Esophagus muscularis mucosa (tissue), 4 donors: ENCODE measurements at regions not wholly inside any gene's neighbourhood (a gene's known extent, or its start where the extent isn't known, plus 50 kb on each side); places are given as distances from the start of the nearest gene placed in this dataset.

Experiments
- DNase-seq: peaks from one replicate; pipeline ENCODE4 v3.0.0-alpha.2; 2017; ENCODE audit errors: extremely low spot score
- H3K27ac ChIP-seq, 4 donors: fragments of 200-600 bp; sonication (generic); replicated peaks in 1 of 4; 1 replicate in 3 of 4; 2 replicates in 1 of 4; pipeline ENCODE4 v1.5.1; 2016 to 2019; ENCODE audit warnings: mild to moderate bottlenecking in 1 of 4
- H3K27me3 ChIP-seq, 4 donors: fragments of 200-600 bp; sonication (generic); one replicate each; pipeline versions ENCODE4 v1.5.1 to v1.6.0; 2016 to 2019
- H3K36me3 ChIP-seq, 4 donors: fragments of 200-600 bp; sonication (generic); one replicate each; pipeline ENCODE4 v1.5.1; 2016 to 2019
- H3K4me1 ChIP-seq, 4 donors: fragments of 200-600 bp; sonication (generic); one replicate each; pipeline ENCODE4 v1.5.1; 2016 to 2019
- H3K4me3 ChIP-seq, 4 donors: fragments of 200-600 bp; sonication (generic); 1 replicate in 2 of 4; 2 replicates in 2 of 4; pipeline ENCODE4 v1.5.1; 2016 to 2019; ENCODE audit warnings: mild to moderate bottlenecking in 4 of 4, moderate library complexity in 1 of 4
- H3K9me3 ChIP-seq, 4 donors: fragments of 200-600 bp; sonication (generic); 1 replicate in 3 of 4; 2 replicates in 1 of 4; pipeline ENCODE4 v1.5.1; 2016 to 2019
- CTCF ChIP-seq, 3 experiments: fragments of 200-600 bp in 2 of 3; fragments of 450-650 bp in 1 of 3; sonication (generic) in 2 of 3; IDR thresholded peaks; one replicate each; pipeline ENCODE4 v1.5.1; 2017 to 2019; ENCODE audit warnings: antibody characterized with exemption in 3 of 3, mild to moderate bottlenecking in 2 of 3, moderate library complexity in 1 of 3
- EP300 ChIP-seq: sonication (generic); formaldehyde crosslinking; IDR thresholded peaks from one replicate; pipeline ENCODE4 v1.6.1; 2017; ENCODE audit warnings: antibody characterized with exemption
- POLR2A ChIP-seq: fragments of 450-650 bp; IDR thresholded peaks from one replicate; pipeline ENCODE4 v1.6.1; 2017; ENCODE audit warnings: antibody characterized with exemption, moderate library complexity, mild to moderate bottlenecking, low read depth
- POLR2AphosphoS5 ChIP-seq, 2 donors: sonication (generic); formaldehyde crosslinking; IDR thresholded peaks; one replicate each; pipeline ENCODE4 v1.6.1; 2017; ENCODE audit warnings: antibody characterized with exemption in 2 of 2
- WGBS: methylation state at CpG from one replicate; pipeline ENCODE4 v1.1.5; 2018; 5-methylcytosine and 5-hydroxymethylcytosine counted together
- intact Hi-C: fragments of 100-400 bp; cut with DNase I; formaldehyde crosslinking; loops from one replicate; pipeline ENCODE4 v1.15.1; 2023

GRCh38 chr4:15344041-15344440, 83.8 kb upstream of the C1QTNF7 start:
- 41% methylated on average over 2 of the region's 2 CpGs for WGBS
- intact Hi-C loops, result no loop called here
- TF ChIP-seq POLR2AphosphoS5 (IDR thresholded peaks at IDR 0.05) (no peak), EP300 (no peak), POLR2A (no peak), CTCF (IDR thresholded peaks at IDR 0.05) (no peak)

GRCh38 chr4:15345134-15345533, 82.7 kb upstream of the C1QTNF7 start:
- Histone ChIP-seq H3K4me3 (no peak overlapping the region), H3K4me1 (peaks cover 0 to 51% (median 23%) of the 10 kb centered on the region in 4 donors), H3K9me3 (no peaks in the 10 kb centered on the region), H3K36me3 (no peaks in the 10 kb centered on the region), H3K27me3 (no peaks in the 10 kb centered on the region), H3K27ac (peak overlapping the region in 1 of 4 donors; percentile 20)
- no peak for TF ChIP-seq EP300
- 56% methylated on average over 3 of the region's 3 CpGs for WGBS
- DNase-seq, result no peak
- intact Hi-C loops, result no loop called here

More at GRCh38 chr4:15344041-15344440, 83.8 kb upstream of the C1QTNF7 start:
- Histone ChIP-seq H3K27ac (peak overlapping the region in 1 of 4 donors; percentile 20), H3K4me3 (no peak overlapping the region), H3K36me3 (no peaks in the 10 kb centered on the region), H3K4me1 (peaks cover 0 to 43% (median 20%) of the 10 kb centered on the region in 4 donors), H3K27me3 (no peaks in the 10 kb centered on the region), H3K9me3 (no peaks in the 10 kb centered on the region)
- no peak for DNase-seq

GRCh38 chr4:15348236-15348635, 79.6 kb upstream of the C1QTNF7 start:
- H3K4me1 ChIP-seq, result peaks cover 0 to 51% (median 32%) of the 10 kb centered on the region in 4 donors
- no peaks in the 10 kb centered on the region for H3K27me3 ChIP-seq
- H3K4me3 ChIP-seq, result no peak overlapping the region
- TF ChIP-seq CTCF (IDR thresholded peaks at IDR 0.05) (no peak), POLR2A (no peak), POLR2AphosphoS5 (IDR thresholded peaks at IDR 0.05) (no peak), EP300 (no peak)
- no peak overlapping the region for H3K27ac ChIP-seq
- intact Hi-C loops, result no loop called here
- WGBS, result 35% methylated on average over 1 of the region's 1 CpG
- no peaks in the 10 kb centered on the region for H3K36me3 ChIP-seq
- no peak for DNase-seq
- no peaks in the 10 kb centered on the region for H3K9me3 ChIP-seq

GRCh38 chr4:15348695-15349094, 79.1 kb upstream of the C1QTNF7 start:
- intact Hi-C loops, result no loop called here
- no peaks in the 10 kb centered on the region for H3K36me3 ChIP-seq
- no peaks in the 10 kb centered on the region for H3K27me3 ChIP-seq
- H3K27ac ChIP-seq, result no peak overlapping the region
- H3K4me1 ChIP-seq, result peaks cover 0 to 51% (median 35%) of the 10 kb centered on the region in 4 donors
- no peaks in the 10 kb centered on the region for H3K9me3 ChIP-seq
- 75% methylated on average over 1 of the region's 1 CpG for WGBS
- no peak overlapping the region for H3K4me3 ChIP-seq
- DNase-seq, result no peak
- TF ChIP-seq EP300 (no peak), POLR2AphosphoS5 (IDR thresholded peaks at IDR 0.05) (no peak), CTCF (IDR thresholded peaks at IDR 0.05) (no peak)

- intact Hi-C loops, result no loop called here
- no peak overlapping the region for H3K4me3 ChIP-seq
Measured at GRCh38 chr4:15349531-15349935, 78.3 kb upstream of the C1QTNF7 start.

More at GRCh38 chr4:15349531-15349935, 78.3 kb upstream of the C1QTNF7 start:
- TF ChIP-seq CTCF (IDR thresholded peaks at IDR 0.05) (no peak), POLR2A (no peak), EP300 (no peak), POLR2AphosphoS5 (IDR thresholded peaks at IDR 0.05) (no peak)
- WGBS, result 21% methylated on average over 3 of the region's 3 CpGs
- H3K36me3 ChIP-seq, result no peaks in the 10 kb centered on the region
- peak overlapping the region in 2 of 4 donors; percentile 34 to 43 for H3K27ac ChIP-seq
- H3K27me3 ChIP-seq, result no peaks in the 10 kb centered on the region
- no peak for DNase-seq
- no peaks in the 10 kb centered on the region for H3K9me3 ChIP-seq
- peaks cover 0 to 51% (median 32%) of the 10 kb centered on the region in 4 donors for H3K4me1 ChIP-seq
